GM12875 (cell line): ENCODE measurements at regions not wholly inside any gene's neighbourhood (a gene's known extent, or its start where the extent isn't known, plus 50 kb on each side); places are given as distances from the start of the nearest gene placed in this dataset.
"Not testable (repeated sequence)": the region's sequence is repeated elsewhere in the genome, so short reads cannot be mapped to it uniquely, and the experiment has no call there.

Experiments
- H3K4me3 ChIP-seq: one replicate; pipeline ENCODE4 v1.5.1; 2011; ENCODE audit warnings: low read depth, low read length, control low read depth
- CTCF ChIP-seq: IDR thresholded peaks from 2 replicates; pipeline ENCODE4 v1.5.1; 2011; ENCODE audit warnings: low read depth, mild to moderate bottlenecking, control low read depth, inconsistent platforms, low read length, moderate library complexity, borderline replicate concordance; ENCODE audit not compliant: insufficient read depth

- TF ChIP-seq CTCF, result no peak
Observed at GRCh38 chr4:111959222-111959621, 186.0 kb upstream of the FAM241A start.

GRCh38 chr4:111960241-111960667, 185.0 kb upstream of the FAM241A start:
- TF ChIP-seq CTCF, result no peak
- H3K4me3 ChIP-seq, result no peak overlapping the region

More at GRCh38 chr4:111959222-111959621, 186.0 kb upstream of the FAM241A start:
- no peak overlapping the region for H3K4me3 ChIP-seq

GRCh38 chr4:111961026-111961425, 184.2 kb upstream of the FAM241A start:
- not testable (repeated sequence) for H3K4me3 ChIP-seq

GRCh38 chr4:111961809-111962208, 183.4 kb upstream of the FAM241A start:
- no peak overlapping the region for H3K4me3 ChIP-seq
- no peak for TF ChIP-seq CTCF

- H3K4me3 ChIP-seq, result no peak overlapping the region
- no peak for TF ChIP-seq CTCF
Observed at GRCh38 chr4:111963158-111963700, 182.0 kb upstream of the FAM241A start.

- H3K4me3 ChIP-seq, result no peak overlapping the region
- TF ChIP-seq CTCF, result no peak
Observed at GRCh38 chr4:111977419-111977965, 167.8 kb upstream of the FAM241A start.

GRCh38 chr4:111979921-111980320, 165.3 kb upstream of the FAM241A start:
- no peak for TF ChIP-seq CTCF
- no peak overlapping the region for H3K4me3 ChIP-seq
